ENCODE measurements at regions not wholly inside any gene's neighbourhood (a gene's known extent, or its start where the extent isn't known, plus 50 kb on each side); places are given as distances from the start of the nearest gene placed in this dataset.
"Not testable (repeated sequence)": the region's sequence is repeated elsewhere in the genome, so short reads cannot be mapped to it uniquely, and the experiment has no call there.

GRCh38 chr12:33892425-33892824, 129.9 kb upstream of the ALG10 start:
- no peaks in the 10 kb centered on the region for H3K79me2 ChIP-seq (ENCODE audit: insufficient read depth, low read length)
- H3F3A ChIP-seq (ENCODE audit: insufficient read depth, low read length), result no peaks in the 10 kb centered on the region
- H4K20me1 ChIP-seq (ENCODE audit: insufficient read depth, low read length), result no peaks in the 10 kb centered on the region
- H3K36me3 ChIP-seq (ENCODE audit: insufficient read depth, low read length), result no peaks in the 10 kb centered on the region
- H3K27ac ChIP-seq (ENCODE audit: low read depth, low read length, poor library complexity, severe bottlenecking), result no peak overlapping the region
- no peak overlapping the region for H3K9ac ChIP-seq (ENCODE audit: low read length)
- TF ChIP-seq CTCF (IDR thresholded peaks at IDR 0.05; ENCODE audit: low read length) (no peak), EZH2 (IDR thresholded peaks at IDR 0.05; ENCODE audit: borderline replicate concordance, low read length) (no peak)
- H3K4me1 ChIP-seq (ENCODE audit: insufficient read depth, low read length, severe bottlenecking), result no peaks in the 10 kb centered on the region
- H3K9me3 ChIP-seq (ENCODE audit: low read length), result no peaks in the 10 kb centered on the region
- H3K9me2 ChIP-seq (ENCODE audit: low read depth, low read length), result no peaks in the 10 kb centered on the region
- H3K4me3 ChIP-seq (ENCODE audit: low read depth, low read length, poor library complexity, severe bottlenecking), result no peak overlapping the region
- H2AFZ ChIP-seq (ENCODE audit: low read length), result no peak overlapping the region
- H3K27me3 ChIP-seq (ENCODE audit: insufficient read depth, low read length), result no peaks in the 10 kb centered on the region
- no peak overlapping the region for H3K4me2 ChIP-seq (ENCODE audit: low read length)

GRCh38 chr12:33920460-33920859, 101.8 kb upstream of the ALG10 start:
- not testable (repeated sequence) for H3F3A ChIP-seq (ENCODE audit: insufficient read depth, low read length); H4K20me1 ChIP-seq (ENCODE audit: insufficient read depth, low read length); H3K36me3 ChIP-seq (ENCODE audit: insufficient read depth, low read length); H3K4me3 ChIP-seq (ENCODE audit: low read depth, low read length, poor library complexity, severe bottlenecking); H2AFZ ChIP-seq (ENCODE audit: low read length); H3K27ac ChIP-seq (ENCODE audit: low read depth, low read length, poor library complexity, severe bottlenecking); H3K9me3 ChIP-seq (ENCODE audit: low read length); H3K79me2 ChIP-seq (ENCODE audit: insufficient read depth, low read length); H3K27me3 ChIP-seq (ENCODE audit: insufficient read depth, low read length); H3K9me2 ChIP-seq (ENCODE audit: low read depth, low read length); H3K9ac ChIP-seq (ENCODE audit: low read length); H3K4me2 ChIP-seq (ENCODE audit: low read length); H3K4me1 ChIP-seq (ENCODE audit: insufficient read depth, low read length, severe bottlenecking)

- H3K36me3 ChIP-seq (ENCODE audit: insufficient read depth, low read length), result no peaks in the 10 kb centered on the region
- no peak overlapping the region for H2AFZ ChIP-seq (ENCODE audit: low read length)
- H3K79me2 ChIP-seq (ENCODE audit: insufficient read depth, low read length), result no peaks in the 10 kb centered on the region
- no peaks in the 10 kb centered on the region for H3K4me1 ChIP-seq (ENCODE audit: insufficient read depth, low read length, severe bottlenecking)
- no peak overlapping the region for H3K27ac ChIP-seq (ENCODE audit: low read depth, low read length, poor library complexity, severe bottlenecking)
- no peaks in the 10 kb centered on the region for H3K9me2 ChIP-seq (ENCODE audit: low read depth, low read length)
- no peak overlapping the region for H3K4me3 ChIP-seq (ENCODE audit: low read depth, low read length, poor library complexity, severe bottlenecking)
- no peaks in the 10 kb centered on the region for H3F3A ChIP-seq (ENCODE audit: insufficient read depth, low read length)
- TF ChIP-seq EZH2 (IDR thresholded peaks at IDR 0.05; ENCODE audit: borderline replicate concordance, low read length) (no peak), CTCF (IDR thresholded peaks at IDR 0.05; ENCODE audit: low read length) (no peak)
- H4K20me1 ChIP-seq (ENCODE audit: insufficient read depth, low read length), result no peaks in the 10 kb centered on the region
- no peaks in the 10 kb centered on the region for H3K27me3 ChIP-seq (ENCODE audit: insufficient read depth, low read length)
- no peaks in the 10 kb centered on the region for H3K9me3 ChIP-seq (ENCODE audit: low read length)
- H3K4me2 ChIP-seq (ENCODE audit: low read length), result no peak overlapping the region
- no peak overlapping the region for H3K9ac ChIP-seq (ENCODE audit: low read length)
Measured at GRCh38 chr12:33926095-33926494, 96.2 kb upstream of the ALG10 start.

DNA sequence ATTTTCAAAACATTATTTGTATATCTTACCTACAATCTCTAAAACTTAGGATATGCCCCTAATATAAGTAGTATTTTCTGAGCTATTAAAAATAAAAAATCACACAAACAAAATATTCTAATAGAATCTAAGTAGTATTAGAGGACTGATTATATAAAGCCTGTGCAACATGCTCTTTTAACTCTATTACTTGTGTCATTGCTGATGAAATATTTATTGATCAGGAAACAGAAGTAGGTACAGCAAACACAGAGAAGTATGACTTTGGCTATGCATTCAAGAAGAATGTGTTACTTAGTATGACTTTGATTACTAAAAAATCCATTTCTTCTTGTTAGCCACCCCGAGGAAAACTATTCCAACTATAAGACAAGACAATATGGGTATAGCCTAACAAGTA, 84.6 kb upstream of the ALG10 start:
- not testable (repeated sequence) for H3K9ac ChIP-seq (ENCODE audit: low read length); H3K4me3 ChIP-seq (ENCODE audit: low read depth, low read length, poor library complexity, severe bottlenecking); H3K27ac ChIP-seq (ENCODE audit: low read depth, low read length, poor library complexity, severe bottlenecking); H3K9me3 ChIP-seq (ENCODE audit: low read length); H4K20me1 ChIP-seq (ENCODE audit: insufficient read depth, low read length); H3K36me3 ChIP-seq (ENCODE audit: insufficient read depth, low read length); H3K79me2 ChIP-seq (ENCODE audit: insufficient read depth, low read length); H3K4me2 ChIP-seq (ENCODE audit: low read length); H2AFZ ChIP-seq (ENCODE audit: low read length); H3F3A ChIP-seq (ENCODE audit: insufficient read depth, low read length); H3K27me3 ChIP-seq (ENCODE audit: insufficient read depth, low read length); H3K9me2 ChIP-seq (ENCODE audit: low read depth, low read length); H3K4me1 ChIP-seq (ENCODE audit: insufficient read depth, low read length, severe bottlenecking)

All from OCI-LY1 (cell line).